Ectodermal cell (in vitro differentiated cells): ENCODE measurements at regions not wholly inside any gene's neighbourhood (a gene's known extent, or its start where the extent isn't known, plus 50 kb on each side); places are given as distances from the start of the nearest gene placed in this dataset.

Source experiments
- H3K27ac ChIP-seq: 2 replicates; pipeline ENCODE4 v1.7.0; 2013; ENCODE audit warnings: mild to moderate bottlenecking, low read depth, low read length; ENCODE audit not compliant: insufficient read depth, poor library complexity, severe bottlenecking
- H3K27me3 ChIP-seq: 2 replicates; pipeline ENCODE4 v1.7.0; 2013; ENCODE audit warnings: mild to moderate bottlenecking, low read length; ENCODE audit not compliant: insufficient read depth, control insufficient read depth, poor library complexity, severe bottlenecking
- H3K36me3 ChIP-seq: one replicate; pipeline ENCODE4 v1.7.0; 2013; ENCODE audit warnings: low read length; ENCODE audit not compliant: control insufficient read depth, insufficient read depth
- H3K4me1 ChIP-seq: one replicate; pipeline ENCODE4 v1.7.0; 2013; ENCODE audit warnings: low read length; ENCODE audit not compliant: control insufficient read depth, insufficient read depth
- H3K4me3 ChIP-seq: 2 replicates; pipeline ENCODE4 v1.7.0; 2013; ENCODE audit warnings: low read depth, low read length, control low read depth; ENCODE audit not compliant: insufficient read depth
- H3K9me3 ChIP-seq: 2 replicates; pipeline ENCODE4 v1.7.0; 2013; ENCODE audit warnings: mild to moderate bottlenecking, low read length, moderate library complexity; ENCODE audit not compliant: control insufficient read depth
- WGBS, 2 experiments: methylation state at CpG; one replicate each; pipeline ENCODE4 v1.1.7; 2013; ENCODE audit warnings: missing lambda C conversion rate in 2 of 2; 5-methylcytosine and 5-hydroxymethylcytosine counted together

DNA sequence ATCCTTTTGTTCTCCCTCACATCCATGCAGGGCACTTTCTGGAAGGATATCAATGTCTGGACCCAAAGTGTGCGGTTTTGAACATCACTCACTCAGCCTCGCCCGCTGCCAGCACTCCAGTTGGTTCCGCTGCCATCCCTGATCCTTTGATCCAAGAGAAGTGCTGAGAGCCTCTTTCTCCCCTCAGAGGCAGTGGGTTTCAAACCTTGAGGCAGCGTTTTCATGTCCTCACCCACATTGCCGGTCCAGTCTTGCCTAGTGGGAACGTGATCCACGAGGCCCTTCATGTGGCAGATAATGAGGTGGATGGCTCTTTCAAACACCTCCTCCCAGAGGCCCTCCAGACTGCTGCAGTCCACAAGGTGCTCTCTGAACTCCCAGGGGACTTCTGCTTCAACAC is 122.2 kb downstream of the ACTL8 start:
- WGBS, 2 experiments, result 89 to 92% methylated on average over 8 of the region's 8 CpGs
- Histone ChIP-seq H3K4me3 (no peak overlapping the region), H3K27ac (no peak overlapping the region)

DNA sequence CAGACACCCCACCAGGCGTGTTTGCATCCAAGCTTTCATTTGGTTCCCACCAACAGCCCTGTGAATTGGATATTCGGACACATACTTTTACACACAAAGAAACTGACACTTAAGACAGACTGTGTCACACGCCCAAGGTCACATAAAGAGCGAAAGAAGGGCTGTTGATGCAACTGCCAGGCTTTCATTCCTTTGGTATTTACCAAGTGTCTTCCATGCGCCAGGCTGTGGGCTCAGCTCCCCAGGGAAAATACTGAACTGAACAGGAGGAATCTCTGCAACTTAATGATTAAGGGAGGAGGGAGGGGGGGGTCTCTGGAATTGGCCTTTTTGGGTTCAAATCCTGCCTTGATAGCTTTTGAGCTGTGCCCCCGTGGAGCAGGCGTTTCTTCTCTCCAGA is 122.8 kb downstream of the ACTL8 start:
- Histone ChIP-seq H3K27ac (no peak overlapping the region), H3K9me3 (no peaks in the 10 kb centered on the region), H3K36me3 (no peaks in the 10 kb centered on the region), H3K27me3 (no peaks in the 10 kb centered on the region), H3K4me1 (peaks cover 4% of the 10 kb centered on the region), H3K4me3 (no peak overlapping the region)
- WGBS, 2 experiments, result 94 to 95% methylated on average over 7 of the region's 7 CpGs

More for the DNA sequence above, 122.2 kb downstream of the ACTL8 start:
- H3K9me3 ChIP-seq, result no peaks in the 10 kb centered on the region
- H3K27me3 ChIP-seq, result no peaks in the 10 kb centered on the region
- H3K4me1 ChIP-seq, result peaks cover 4% of the 10 kb centered on the region
- H3K36me3 ChIP-seq, result no peaks in the 10 kb centered on the region

DNA sequence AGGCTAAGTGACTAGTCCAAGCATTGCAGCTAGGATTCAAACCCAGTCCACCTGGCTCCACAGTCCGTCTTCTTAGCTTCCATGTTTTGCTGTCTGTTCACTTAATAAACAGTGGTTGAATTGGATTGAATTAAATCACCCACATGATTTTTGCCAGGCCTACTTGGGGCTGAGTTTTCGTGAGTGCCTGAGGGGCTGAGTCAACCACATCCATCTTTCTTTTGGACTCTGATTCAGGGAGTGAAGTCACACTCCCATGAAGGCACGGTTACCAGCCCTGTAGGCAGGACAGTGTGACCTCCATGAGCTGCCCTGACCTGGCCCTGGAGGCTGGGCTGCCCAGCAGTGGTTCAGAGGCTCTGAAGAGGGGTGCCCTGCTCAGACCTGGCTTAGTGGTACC is 123.7 kb downstream of the ACTL8 start:
- Histone ChIP-seq H3K27ac (no peak overlapping the region), H3K27me3 (no peaks in the 10 kb centered on the region), H3K9me3 (no peaks in the 10 kb centered on the region), H3K4me3 (no peak overlapping the region), H3K4me1 (peaks cover 4% of the 10 kb centered on the region), H3K36me3 (no peaks in the 10 kb centered on the region)
- 89 to 91% methylated on average over 3 of the region's 3 CpGs for WGBS, 2 experiments

DNA sequence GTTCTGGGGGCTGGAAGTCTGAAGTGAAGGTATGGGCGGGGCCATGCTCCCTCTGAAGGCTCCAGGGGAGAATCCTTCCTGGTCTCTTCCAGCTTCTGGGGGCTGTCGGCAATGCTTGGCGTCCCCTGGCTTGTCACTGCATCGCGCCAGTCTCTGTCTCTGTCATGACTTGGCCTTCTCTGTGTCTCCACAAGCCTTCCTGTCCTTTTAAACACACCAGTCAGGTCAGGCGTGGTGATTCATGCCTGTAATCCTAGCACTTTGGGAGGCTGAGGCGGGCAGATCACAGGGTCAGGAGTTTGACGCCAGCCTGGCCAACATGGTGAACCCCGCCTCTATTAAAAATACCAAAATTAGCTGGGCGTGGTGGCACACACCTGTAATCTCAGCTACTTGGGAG is 125.3 kb downstream of the ACTL8 start:
- Histone ChIP-seq H3K27me3 (no peaks in the 10 kb centered on the region), H3K27ac (no peak overlapping the region), H3K36me3 (no peaks in the 10 kb centered on the region), H3K4me3 (no peak overlapping the region), H3K4me1 (peaks cover 3% of the 10 kb centered on the region), H3K9me3 (no peaks in the 10 kb centered on the region)
- WGBS, 2 experiments, result 88 to 89% methylated on average over 10 of the region's 10 CpGs

DNA sequence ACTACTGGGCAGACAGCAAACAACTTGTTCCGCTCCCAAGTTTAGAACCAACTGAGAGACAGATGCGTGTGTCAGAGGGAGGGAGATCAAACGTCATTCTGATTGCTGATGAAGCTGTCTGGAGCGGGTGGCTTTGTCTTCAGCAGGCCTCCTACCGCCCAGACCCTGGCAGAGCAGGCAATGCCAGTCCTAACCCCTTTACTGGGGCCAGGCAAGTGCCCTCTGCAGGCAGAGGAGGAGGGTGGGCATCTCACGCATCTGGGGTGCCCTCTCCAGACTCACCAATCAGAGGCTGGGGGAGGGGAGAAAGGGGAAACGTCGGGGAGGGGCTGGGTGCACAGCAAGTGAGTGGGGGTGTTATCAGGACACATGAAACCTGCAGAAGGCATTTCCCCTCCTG is 126.6 kb downstream of the ACTL8 start:
- WGBS, 2 experiments, result 59 to 63% methylated on average over 8 of the region's 8 CpGs
- H3K27ac ChIP-seq, result no peak overlapping the region
- no peak overlapping the region for H3K4me3 ChIP-seq
- no peaks in the 10 kb centered on the region for H3K27me3 ChIP-seq
- H3K9me3 ChIP-seq, result no peaks in the 10 kb centered on the region
- no peaks in the 10 kb centered on the region for H3K36me3 ChIP-seq
- H3K4me1 ChIP-seq, result no peaks in the 10 kb centered on the region

DNA sequence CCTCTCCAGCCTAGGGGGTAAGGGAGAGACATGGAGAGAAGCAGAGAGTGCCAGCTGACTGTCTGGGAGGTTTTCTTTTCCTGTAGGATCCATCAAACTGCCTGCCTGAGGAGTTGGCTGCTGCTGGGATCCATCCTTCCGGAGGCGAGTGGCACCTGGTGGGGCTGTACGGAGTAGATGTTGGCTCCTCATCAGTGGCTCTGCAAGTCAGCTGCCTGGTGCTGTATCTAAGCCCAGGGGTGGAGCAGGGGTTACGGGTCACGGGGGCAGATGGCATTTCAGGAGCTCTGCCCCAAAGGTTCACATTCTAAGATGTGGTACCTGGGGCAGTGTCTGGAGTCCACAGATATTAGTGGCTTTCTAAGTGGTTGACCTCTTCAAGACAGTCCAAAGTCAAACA is 128.0 kb downstream of the ACTL8 start:
- Histone ChIP-seq H3K4me1 (no peaks in the 10 kb centered on the region), H3K9me3 (no peaks in the 10 kb centered on the region), H3K36me3 (no peaks in the 10 kb centered on the region), H3K27ac (no peak overlapping the region), H3K4me3 (no peak overlapping the region), H3K27me3 (no peaks in the 10 kb centered on the region)
- WGBS, 2 experiments, result 93 to 94% methylated on average over 5 of the region's 5 CpGs

DNA sequence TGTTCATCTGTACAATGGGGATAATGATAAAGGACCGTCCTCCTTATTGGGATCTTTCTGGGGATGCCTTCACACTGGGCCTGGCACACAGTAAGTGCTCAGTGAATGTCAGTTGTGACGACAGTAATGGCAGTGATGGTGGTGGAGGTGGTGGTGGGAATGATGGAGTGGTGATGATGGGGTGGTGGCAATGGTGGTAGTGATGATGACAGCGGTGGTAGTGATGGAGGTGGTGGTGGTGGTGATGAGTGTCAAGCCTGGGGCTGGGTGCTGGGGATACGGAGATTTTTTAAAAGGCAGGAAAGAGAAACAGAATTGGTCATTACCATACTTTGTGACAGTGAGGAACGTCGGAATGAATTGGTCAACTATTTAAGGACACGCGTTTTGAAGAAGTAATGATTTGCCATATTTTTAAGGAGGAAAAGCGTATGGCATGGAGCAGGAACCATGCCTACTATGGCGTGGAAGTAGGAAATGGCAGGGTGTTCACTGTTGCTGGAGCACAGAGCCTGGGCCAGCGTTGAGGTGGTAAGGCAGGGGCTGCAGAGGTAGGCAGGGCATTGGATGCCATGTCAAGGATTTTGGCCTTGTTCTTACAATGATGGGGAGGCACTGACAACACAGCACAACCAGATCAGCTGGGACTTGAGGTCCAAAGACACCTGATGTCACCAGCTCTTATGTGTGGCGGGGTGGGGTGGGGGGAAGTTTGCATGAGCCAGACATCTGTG is 128.7 kb downstream of the ACTL8 start:
- Histone ChIP-seq H3K9me3 (no peaks in the 10 kb centered on the region), H3K27me3 (no peaks in the 10 kb centered on the region), H3K36me3 (no peaks in the 10 kb centered on the region), H3K27ac (no peak overlapping the region), H3K4me3 (no peak overlapping the region), H3K4me1 (no peaks in the 10 kb centered on the region)
- 85 to 86% methylated on average over 12 of the region's 12 CpGs for WGBS, 2 experiments

DNA sequence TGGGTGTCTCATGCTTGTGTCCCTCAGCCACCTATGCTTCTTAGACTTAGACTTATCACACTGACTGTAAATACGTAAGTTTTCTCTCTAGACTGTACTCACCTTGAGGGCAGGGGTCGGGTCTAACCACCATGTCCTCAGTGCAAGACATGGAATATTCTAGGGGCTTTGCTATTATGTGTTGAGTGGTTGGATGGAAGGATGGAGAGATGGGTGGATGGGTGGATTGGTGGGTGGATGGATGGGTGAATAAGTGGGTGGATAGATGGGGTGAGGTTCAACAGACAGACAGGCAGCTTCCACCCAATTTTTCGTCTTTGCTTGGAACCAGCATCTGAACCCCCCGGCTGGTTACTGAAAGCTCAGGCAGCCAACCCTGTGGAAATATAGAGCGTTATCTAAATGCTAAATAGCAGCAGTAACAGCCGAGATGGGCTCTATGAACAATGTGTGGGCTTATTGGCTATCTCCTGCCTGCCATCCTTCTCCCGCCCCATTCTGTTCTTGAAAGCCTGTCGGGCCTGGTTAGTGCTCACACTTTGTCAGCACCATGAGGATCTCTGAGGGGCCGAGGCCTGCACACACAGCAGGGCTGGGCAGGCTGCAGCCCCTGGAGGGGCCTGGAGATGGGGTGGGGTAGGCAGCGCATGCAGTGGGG is 130.7 kb downstream of the ACTL8 start:
- WGBS, 2 experiments, result 91 to 94% methylated on average over 10 of the region's 10 CpGs
- no peaks in the 10 kb centered on the region for H3K36me3 ChIP-seq
- no peaks in the 10 kb centered on the region for H3K9me3 ChIP-seq
- H3K4me1 ChIP-seq, result no peaks in the 10 kb centered on the region
- no peak overlapping the region for H3K27ac ChIP-seq
- peaks cover 4% of the 10 kb centered on the region for H3K27me3 ChIP-seq
- H3K4me3 ChIP-seq, result no peak overlapping the region

DNA sequence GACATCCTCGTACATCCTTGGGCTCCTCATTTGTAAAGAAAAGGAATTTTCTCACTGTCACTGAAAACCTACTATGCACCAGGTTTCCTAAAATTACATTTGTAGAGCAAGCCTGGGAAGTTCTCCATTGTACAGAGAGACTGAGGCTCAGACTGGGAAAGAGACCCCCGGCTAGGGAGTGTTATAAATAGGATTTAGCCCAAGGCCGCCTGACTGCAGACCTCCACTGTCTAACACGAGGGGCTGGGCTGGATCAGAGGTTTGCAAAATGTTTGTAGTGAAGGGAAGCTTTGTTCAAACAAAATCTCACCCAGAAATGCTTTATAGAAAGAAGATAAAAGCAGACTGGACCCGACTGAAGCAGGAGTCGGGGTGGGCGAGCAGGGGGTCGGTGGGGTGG is 131.3 kb downstream of the ACTL8 start:
- Histone ChIP-seq H3K27ac (no peak overlapping the region), H3K27me3 (peaks cover 4% of the 10 kb centered on the region), H3K4me1 (no peaks in the 10 kb centered on the region), H3K9me3 (no peaks in the 10 kb centered on the region), H3K36me3 (no peaks in the 10 kb centered on the region), H3K4me3 (no peak overlapping the region)
- 90 to 93% methylated on average over 8 of the region's 8 CpGs for WGBS, 2 experiments

DNA sequence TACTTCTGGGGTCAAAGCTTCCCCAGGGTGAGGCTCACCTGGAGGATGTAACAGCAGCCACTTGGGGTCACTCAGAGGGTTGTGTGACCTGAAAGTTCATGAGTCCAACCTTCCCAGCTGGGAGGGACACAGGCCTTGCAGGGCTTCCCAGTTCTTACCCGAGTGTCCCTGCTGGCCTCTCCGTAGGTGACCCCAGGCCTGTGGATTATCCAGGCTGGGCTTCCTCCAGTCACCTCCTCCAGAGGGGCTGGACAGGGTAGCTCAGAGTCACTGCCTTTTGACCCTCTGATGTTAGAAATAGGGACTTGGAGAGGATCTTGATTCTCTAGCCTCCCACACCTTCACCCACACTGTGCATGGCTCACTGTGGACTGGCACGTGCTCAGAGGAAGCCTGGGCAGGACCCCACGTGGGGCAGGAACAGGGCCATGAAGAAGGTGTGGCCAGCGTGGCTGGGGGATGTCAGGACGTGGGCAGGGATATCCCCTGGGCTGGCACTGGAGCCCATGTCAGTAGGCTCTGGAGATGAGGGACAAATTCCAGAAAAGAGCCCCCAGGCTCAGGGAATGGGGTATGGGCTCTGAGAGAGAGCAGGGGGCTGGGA is 131.8 kb downstream of the ACTL8 start:
- H3K9me3 ChIP-seq, result no peaks in the 10 kb centered on the region
- no peak overlapping the region for H3K27ac ChIP-seq
- H3K4me3 ChIP-seq, result no peak overlapping the region
- H3K4me1 ChIP-seq, result no peaks in the 10 kb centered on the region
- H3K27me3 ChIP-seq, result peaks cover 4% of the 10 kb centered on the region
- 80 to 82% methylated on average over 6 of the region's 6 CpGs for WGBS, 2 experiments
- H3K36me3 ChIP-seq, result no peaks in the 10 kb centered on the region
